GM18511 (cell line): ENCODE measurements at regions not wholly inside any gene's neighbourhood (a gene's known extent, or its start where the extent isn't known, plus 50 kb on each side); places are given as distances from the start of the nearest gene placed in this dataset.
"Not testable (repeated sequence)": the region's sequence is repeated elsewhere in the genome, so short reads cannot be mapped to it uniquely, and the experiment has no call there.

Experiments
- ATAC-seq: cut with Tn5 transposase; IDR thresholded peaks from one replicate; pipeline ENCODE4 v1.9.1; 2021; ENCODE audit warnings: mild to moderate bottlenecking, moderate library complexity; ENCODE audit not compliant: unreplicated experiment

DNA sequence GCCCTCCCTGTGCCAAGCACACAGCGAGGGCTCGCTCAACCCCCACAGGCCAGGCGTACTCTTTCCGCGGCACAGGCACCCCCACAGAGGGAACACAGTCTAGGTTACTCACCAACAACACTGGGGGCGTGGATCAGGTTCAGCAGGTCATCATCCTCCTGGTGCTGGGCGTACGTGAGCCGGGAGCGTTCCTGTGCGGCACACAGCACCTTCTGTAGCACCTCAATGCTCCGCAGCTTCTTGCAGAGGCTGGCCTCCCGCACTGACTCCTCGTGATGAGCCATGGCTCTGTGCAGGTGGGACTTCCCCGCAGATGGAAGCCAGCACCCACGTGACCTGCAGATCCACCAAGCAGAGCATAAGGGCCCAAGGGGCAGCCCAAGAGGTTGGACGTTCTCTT lies 296.8 kb downstream of the GOLGA6L6 start:
- ATAC-seq, result not testable (repeated sequence)

GRCh38 chr15:20243486-20244240 lies 297.9 kb downstream of the GOLGA6L6 start:
- ATAC-seq, result not testable (repeated sequence)

- not testable (repeated sequence) for ATAC-seq
These were observed 301.2 kb downstream of the GOLGA6L6 start for GRCh38 chr15:20240366-20240917.

- ATAC-seq, result not testable (repeated sequence)
These were observed 302.4 kb downstream of the GOLGA6L6 start for GRCh38 chr15:20239186-20239585.

DNA sequence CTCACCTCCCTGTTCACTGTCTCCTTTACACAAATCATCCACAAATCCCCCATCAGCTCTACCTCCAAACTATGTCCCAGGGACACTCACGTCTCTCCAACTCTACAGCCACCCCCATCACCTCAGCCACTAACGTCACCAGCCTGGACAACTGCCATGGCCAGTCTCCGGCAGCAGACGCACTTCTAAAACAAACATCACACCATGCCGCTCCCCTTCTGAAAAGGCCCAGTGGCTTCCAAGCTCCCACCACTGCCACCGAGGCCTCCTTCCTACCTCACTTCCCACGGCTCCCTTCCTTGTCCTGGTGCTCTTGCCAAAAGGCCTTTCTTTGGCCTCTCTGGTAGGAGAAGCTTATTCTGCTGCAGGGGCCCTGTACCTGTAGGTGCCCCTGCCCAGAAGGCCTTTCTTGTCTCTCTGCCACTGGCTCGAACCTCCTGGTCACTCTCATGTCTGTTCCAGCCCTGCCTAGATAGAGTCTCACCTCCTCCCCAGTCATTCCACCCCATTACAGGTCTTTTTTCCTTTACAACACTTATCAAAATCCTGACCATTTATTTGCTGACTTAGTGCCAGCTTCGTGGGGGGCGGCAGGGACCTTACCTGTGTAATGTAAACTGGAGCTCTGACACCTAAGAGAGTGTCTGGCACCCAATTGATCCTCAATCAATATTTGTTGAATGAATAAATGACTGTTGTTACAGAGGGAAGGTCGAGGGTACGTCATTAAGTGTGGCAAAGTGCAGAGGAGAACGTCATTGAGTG lies 304.2 kb downstream of the GOLGA6L6 start:
- ATAC-seq, result not testable (repeated sequence)

DNA sequence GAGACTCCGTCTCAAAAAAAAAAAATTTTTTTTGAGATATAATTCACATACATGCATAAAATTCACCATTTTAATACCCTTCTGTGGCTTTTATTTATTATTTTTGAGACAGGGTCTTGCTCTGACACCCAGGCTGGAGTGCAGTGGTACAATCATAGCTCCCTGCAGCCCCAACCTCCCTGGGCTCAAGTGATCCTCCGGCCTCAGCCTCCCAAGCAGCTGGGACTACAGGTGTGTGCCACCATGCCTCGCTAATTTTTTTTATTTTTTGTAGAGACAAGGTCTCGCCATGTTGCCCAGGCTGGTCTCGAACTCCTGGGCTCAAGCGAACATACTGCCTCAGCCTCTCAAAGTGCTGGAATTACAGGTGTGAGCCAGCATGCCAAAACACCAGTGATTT lies 305.9 kb downstream of the GOLGA6L6 start:
- not testable (repeated sequence) for ATAC-seq

DNA sequence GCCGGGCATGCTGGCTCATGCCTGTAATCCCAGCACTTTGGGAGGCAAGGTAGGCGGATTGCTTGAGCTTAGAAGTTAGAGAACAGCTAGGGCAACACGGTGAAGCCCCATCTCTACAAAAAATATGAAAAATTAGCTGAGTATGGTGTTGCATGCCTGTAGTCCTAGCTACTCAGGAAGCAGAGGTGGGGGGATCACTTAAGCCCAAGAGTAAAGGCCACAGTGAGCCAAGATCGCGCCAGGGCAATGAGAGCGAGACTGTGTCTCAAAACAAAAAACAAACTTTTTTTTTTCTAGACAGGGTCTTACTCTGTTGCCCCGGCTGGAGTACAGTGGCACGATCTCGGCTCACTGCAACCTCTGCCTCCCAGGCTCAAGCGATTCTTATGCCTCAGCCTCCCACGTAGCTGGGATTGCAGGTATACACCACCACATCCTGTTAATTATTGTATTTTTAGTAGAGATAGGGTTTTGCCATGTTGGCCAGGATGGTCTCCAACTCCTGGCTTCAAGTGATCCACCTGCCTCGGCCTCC lies 307.5 kb downstream of the GOLGA6L6 start:
- ATAC-seq, result not testable (repeated sequence)

DNA sequence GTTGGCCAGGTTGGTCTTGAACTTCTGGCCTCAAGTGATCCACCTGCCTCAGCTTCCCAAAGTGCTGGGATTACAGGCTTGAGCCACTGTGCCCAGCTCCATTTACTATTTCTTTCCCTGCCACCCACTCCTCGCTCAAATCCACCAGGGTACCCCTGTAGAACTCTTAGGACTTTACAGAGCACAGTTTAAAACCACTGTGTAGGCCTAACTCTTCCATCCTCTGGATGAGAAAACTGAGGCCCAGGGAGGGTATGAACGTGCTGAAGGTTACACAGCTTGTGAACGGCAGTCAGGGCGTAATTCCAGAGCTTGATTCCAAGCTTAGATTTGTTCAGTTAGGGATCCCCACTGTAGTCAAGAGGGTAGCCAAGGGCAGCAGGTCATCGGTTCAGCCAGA lies 309.1 kb downstream of the GOLGA6L6 start:
- ATAC-seq, result not testable (repeated sequence)

DNA sequence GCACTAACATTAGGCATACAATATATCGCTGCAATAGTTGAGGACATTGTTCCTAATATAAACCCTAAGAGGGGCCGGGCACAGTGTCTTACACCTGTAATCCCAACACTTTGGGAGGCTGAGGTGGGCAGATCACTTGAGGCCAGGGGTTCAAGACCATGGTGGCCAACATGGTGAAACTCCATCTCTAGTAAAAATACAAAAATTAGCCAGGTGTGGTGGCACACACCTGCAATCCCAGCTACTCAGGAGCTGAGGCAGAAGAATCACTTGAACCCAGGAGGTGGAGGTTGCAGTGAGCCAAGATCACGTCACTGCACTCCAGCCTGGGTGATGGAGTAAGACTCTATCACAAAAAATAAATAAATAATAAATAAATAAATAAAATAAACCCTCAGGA lies 310.9 kb downstream of the GOLGA6L6 start:
- not testable (repeated sequence) for ATAC-seq

DNA sequence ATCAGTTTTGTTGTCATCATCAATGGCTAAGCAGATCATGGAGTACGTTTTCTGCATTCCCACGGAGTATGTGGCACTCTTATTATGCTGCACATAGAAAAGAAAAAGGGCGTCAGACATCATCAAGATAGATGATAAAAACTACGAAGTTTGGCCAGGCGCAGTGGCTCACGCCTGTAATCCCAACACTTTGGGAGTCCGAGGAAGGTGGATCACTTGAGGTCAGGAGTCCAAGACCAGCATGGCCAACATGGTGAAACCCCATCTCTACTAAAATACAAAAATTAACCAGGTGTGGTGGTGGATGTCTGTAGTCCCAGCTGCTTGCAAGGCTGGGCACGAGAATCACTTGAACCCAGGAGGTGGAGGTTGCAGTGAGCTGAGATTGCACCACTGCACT lies 312.8 kb downstream of the GOLGA6L6 start:
- not testable (repeated sequence) for ATAC-seq

DNA sequence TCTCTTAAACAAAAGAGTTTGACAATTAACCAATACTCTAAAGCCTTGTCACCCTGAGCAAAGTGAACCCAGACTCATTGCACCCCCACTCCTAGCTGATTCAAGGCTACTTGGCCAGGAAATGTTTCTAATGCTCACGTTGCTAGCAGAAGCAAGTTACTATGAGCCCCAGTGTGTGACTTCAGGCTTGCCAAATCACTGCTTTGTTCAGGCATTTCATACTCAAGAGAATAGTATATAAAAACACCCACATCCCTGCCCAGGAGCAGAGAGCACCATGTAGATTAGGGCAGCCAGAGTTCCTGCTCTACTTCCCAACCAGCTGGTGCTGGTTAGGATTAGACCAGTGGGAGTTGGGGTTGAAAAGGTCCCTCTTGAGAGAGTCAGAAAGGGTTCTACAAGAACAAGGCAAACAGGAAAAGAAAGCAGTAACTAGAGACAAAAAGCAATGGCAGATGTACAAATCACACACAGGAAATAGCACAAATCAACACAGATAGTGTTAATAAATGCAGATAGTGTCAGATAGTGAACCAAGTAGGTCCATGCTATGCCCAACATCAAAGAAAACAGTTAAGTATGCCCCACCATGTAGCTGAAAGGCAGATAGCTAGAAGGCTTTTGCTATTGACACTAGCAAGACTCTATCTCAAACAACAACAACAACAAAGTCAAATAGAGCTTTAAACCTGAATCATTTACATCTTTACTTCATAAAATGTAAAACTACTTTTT lies 314.3 kb downstream of the GOLGA6L6 start:
- not testable (repeated sequence) for ATAC-seq

DNA sequence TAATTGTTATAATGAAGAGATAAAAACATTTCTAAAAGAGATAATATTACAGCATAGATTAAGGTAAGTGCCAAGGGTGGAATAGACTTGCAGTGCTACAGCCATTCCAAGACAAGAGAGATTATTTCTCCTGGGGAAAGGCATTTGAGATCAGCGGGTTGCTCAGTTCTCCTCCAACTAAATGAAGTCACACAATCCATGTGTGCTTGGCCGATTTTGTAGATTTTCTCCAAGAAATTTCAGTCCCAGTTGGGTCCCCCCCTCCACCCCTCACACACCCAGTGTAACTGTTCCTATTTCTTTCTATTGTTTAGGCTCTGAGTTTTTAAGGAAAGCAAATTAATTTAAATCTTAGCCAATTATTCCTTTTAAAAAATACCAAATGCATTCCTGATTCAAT lies 315.1 kb downstream of the GOLGA6L6 start:
- not testable (repeated sequence) for ATAC-seq

- not testable (repeated sequence) for ATAC-seq
These were observed 320.5 kb downstream of the GOLGA6L6 start for GRCh38 chr15:20221063-20221462.

- ATAC-seq, result not testable (repeated sequence)
These were observed 322.4 kb downstream of the GOLGA6L6 start for GRCh38 chr15:20219171-20219570.

DNA sequence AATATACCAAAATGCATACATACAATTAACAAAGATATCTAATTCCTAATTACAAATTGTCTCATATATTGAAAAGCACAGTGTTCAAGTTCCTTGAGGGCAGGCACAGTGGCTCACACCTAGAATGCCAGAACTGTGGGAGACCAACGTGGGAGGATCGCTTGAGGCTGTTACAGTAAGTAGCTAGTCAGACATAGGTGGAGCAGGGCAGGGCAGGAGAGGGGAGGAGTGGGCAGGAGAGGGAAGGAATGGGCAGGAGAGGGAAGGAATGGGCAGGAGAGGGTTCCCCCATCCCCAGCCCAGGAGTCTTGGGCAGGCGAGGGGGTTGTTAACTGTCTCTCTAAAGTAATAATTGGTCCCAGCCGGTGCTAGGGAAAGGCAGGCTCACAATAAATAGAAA lies 325.9 kb downstream of the GOLGA6L6 start:
- not testable (repeated sequence) for ATAC-seq

DNA sequence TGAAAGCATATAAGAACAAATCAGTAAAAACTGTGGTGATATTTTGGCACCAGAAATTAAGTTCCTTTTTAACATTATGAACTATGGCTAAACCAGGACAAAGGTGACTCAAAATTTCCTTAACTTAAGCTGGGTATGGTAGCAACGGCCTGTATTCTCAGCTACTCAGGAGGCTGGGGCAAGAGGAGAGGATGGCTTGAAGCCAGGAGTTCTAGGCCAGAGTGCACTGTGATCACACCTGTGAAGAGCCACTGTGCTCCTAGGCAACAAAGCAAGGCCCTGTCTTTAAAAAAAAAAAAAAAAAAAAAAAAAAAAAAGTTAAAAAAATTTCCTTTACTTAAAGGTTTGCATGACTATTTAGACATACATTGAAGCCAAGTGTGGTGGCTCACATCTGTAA lies 327.5 kb downstream of the GOLGA6L6 start:
- ATAC-seq, result not testable (repeated sequence)

- ATAC-seq, result not testable (repeated sequence)
These were observed 330.1 kb downstream of the GOLGA6L6 start for GRCh38 chr15:20211508-20211907.

DNA sequence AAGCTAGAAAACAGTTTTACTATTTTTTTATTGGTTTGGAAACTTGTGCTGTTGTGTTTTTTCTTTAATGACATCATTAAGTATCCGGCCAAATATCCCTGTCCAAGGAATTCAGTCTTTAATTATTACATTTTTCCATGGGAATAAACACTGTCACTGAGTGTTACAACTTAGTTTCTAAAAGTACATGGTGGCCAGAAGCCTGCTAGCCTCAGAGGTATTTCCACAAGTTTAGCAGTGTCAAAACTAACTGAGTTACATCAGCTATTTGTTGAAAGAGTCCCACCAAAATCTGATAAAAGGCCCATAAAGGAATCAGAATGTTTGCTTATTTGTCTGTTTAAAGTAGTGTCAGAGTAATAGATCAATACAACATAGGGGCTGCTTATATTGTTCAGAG lies 331.6 kb downstream of the GOLGA6L6 start:
- not testable (repeated sequence) for ATAC-seq

- not testable (repeated sequence) for ATAC-seq
These were observed 334.0 kb downstream of the GOLGA6L6 start for GRCh38 chr15:20207607-20208006.

- ATAC-seq, result not testable (repeated sequence)
These were observed 334.4 kb downstream of the GOLGA6L6 start for GRCh38 chr15:20207198-20207597.
